GM12872 (cell line): ENCODE measurements at regions not wholly inside any gene's neighbourhood (a gene's known extent, or its start where the extent isn't known, plus 50 kb on each side); places are given as distances from the start of the nearest gene placed in this dataset.

ENCODE experiments used
- TF ChIP-seq, protein P1 (sequence below): IDR thresholded peaks from 3 replicates; pipeline ENCODE4 v1.5.1; 2011; ENCODE audit warnings: low read depth, mild to moderate bottlenecking, low read length, moderate library complexity; ENCODE audit not compliant: insufficient read depth

DNA sequence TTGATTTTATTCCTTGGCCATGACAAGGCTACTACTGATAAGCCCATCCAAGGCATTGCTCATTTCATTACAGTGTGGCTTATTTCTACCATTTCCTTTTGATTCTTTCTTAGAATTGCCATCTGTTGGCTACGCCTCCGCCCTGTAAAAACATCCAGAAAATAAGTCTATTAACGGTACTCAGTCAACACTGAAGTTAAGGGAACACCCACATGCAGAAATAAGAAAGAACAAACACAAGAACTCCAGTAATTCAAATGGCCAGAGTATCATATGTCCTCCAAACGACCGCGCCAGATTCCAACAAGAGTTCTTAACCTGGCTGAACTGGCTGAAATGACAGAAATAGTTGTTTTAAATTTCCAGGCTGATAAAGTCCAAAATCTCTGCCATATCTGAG lies 90.3 kb downstream of the CXXC4 start:
- TF ChIP-seq, protein P1, sequence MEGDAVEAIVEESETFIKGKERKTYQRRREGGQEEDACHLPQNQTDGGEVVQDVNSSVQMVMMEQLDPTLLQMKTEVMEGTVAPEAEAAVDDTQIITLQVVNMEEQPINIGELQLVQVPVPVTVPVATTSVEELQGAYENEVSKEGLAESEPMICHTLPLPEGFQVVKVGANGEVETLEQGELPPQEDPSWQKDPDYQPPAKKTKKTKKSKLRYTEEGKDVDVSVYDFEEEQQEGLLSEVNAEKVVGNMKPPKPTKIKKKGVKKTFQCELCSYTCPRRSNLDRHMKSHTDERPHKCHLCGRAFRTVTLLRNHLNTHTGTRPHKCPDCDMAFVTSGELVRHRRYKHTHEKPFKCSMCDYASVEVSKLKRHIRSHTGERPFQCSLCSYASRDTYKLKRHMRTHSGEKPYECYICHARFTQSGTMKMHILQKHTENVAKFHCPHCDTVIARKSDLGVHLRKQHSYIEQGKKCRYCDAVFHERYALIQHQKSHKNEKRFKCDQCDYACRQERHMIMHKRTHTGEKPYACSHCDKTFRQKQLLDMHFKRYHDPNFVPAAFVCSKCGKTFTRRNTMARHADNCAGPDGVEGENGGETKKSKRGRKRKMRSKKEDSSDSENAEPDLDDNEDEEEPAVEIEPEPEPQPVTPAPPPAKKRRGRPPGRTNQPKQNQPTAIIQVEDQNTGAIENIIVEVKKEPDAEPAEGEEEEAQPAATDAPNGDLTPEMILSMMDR: no peak

DNA sequence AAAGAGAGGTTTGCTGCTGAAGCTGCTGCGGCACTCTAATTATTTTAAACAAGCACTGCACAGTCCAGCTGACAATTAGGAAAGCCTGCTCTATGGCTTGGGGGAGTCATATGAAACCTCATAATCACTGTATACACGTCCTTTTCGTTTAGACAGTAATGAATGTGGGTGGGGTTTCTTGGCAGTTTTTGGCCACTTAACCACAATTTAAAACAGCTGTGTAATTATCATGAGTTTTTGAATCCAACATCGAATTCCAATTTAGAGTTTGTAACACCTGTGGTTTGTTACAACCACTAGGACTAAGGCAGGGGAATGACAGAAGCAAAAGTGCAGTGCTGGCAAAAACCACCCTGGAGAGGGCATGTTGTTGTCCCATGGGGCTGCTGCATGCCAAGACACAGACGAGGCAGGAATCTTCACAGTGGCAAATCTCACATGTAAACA lies 99.5 kb downstream of the CXXC4 start:
- TF ChIP-seq, protein P1: no peak

DNA sequence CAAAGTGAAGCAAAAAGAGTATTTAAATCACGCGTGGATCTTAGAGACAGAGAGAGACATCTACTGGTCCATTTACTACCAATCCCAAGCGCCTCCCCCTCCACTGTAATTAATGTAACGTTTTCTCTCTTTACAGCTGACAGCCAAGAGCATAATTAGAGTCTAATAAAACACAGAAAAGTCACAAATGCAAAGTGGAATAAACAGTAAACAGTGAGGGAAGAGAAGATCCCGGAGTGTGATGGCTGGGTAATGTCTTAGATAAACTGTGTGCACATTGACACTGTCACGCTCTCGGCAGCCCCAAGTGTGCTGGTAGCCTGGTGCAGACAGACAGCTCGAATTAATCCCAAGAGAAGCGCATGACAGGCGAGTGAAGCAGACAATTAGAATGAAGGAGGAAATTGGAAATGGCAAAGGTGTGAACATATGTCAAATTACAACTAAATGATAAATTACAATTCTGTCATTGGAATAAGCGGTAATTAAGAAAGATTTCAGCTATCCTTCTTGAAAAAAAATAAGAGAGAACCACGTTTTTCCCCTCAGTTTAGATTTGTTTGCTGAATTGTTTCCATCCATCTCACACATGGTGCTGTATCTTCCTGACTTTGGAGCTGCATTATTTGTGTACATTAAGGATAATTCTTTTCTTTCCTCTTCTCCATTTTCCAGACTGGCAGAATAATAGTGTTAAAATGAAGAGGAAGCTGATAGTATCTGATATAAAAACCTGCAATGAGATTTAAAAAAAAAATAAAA lies 100.1 kb downstream of the CXXC4 start:
- TF ChIP-seq, protein P1: no peak

GRCh38 chr4:104393655-104394324 lies 100.9 kb downstream of the CXXC4 start:
- TF ChIP-seq, protein P1: no peak

- TF ChIP-seq, protein P1: no peak
Measured at GRCh38 chr4:104385713-104386112, 109.0 kb downstream of the CXXC4 start.

GRCh38 chr4:104382961-104383360 lies 111.7 kb downstream of the CXXC4 start:
- TF ChIP-seq, protein P1: no peak

- TF ChIP-seq, protein P1: no peak
Measured at GRCh38 chr4:104381729-104382128, 113.0 kb downstream of the CXXC4 start.
